ENCODE measurements at regions not wholly inside any gene's neighbourhood (a gene's known extent, or its start where the extent isn't known, plus 50 kb on each side); places are given as distances from the start of the nearest gene placed in this dataset.
A peak's percentile ranks its signal among the peaks of the same experiment; 100 is the strongest.
"Not testable (repeated sequence)": the region's sequence is repeated elsewhere in the genome, so short reads cannot be mapped to it uniquely, and the experiment has no call there.

- DNase-seq (no peak), ATAC-seq (no peak)
- intact Hi-C loops (cut with DNase I), result loop anchor here in 1 of 2 donors (5.0 kb wide), 1 partner anchor 69 kb away; no protein-coding TSS in a partner anchor
These were observed 267.7 kb downstream of the AACS start for GRCh38 chr12:125332900-125333299.

GRCh38 chr12:125336246-125336645, 271.0 kb downstream of the AACS start:
- intact Hi-C loops (cut with DNase I), result no loop called here
- DNase-seq (no peak), ATAC-seq (no peak)

GRCh38 chr12:125340791-125341190, 275.6 kb downstream of the AACS start:
- intact Hi-C loops (cut with DNase I), result no loop called here
- peak; percentile 68 to 92 for ATAC-seq
- peak; percentile 28 for DNase-seq

GRCh38 chr12:125341422-125341821, 276.2 kb downstream of the AACS start:
- intact Hi-C loops (cut with DNase I), result no loop called here
- DNase-seq (no peak), ATAC-seq (no peak)

- ATAC-seq (no peak), DNase-seq (no peak)
- intact Hi-C loops (cut with DNase I), result no loop called here
These were observed 278.4 kb downstream of the AACS start for GRCh38 chr12:125343649-125344048.

- intact Hi-C loops (cut with DNase I), result no loop called here
- DNase-seq (no peak), ATAC-seq (no peak)
These were observed 281.1 kb downstream of the AACS start for GRCh38 chr12:125346362-125346761.

GRCh38 chr12:125351788-125352187, 286.6 kb downstream of the AACS start:
- intact Hi-C loops (cut with DNase I), result no loop called here
- ATAC-seq, result no peak

GRCh38 chr12:125353002-125353401, 287.8 kb downstream of the AACS start:
- intact Hi-C loops (cut with DNase I); DNase-seq; ATAC-seq: not testable (repeated sequence)

More at GRCh38 chr12:125351788-125352187, 286.6 kb downstream of the AACS start:
- no peak for DNase-seq

GRCh38 chr12:125353871-125354270, 288.6 kb downstream of the AACS start:
- intact Hi-C loops (cut with DNase I), result no loop called here
- DNase-seq (no peak), ATAC-seq (no peak)

GRCh38 chr12:125355614-125356013, 290.4 kb downstream of the AACS start:
- intact Hi-C loops (cut with DNase I), result no loop called here
- no peak for ATAC-seq
- DNase-seq, result no peak

- intact Hi-C loops (cut with DNase I), result no loop called here
- DNase-seq, result no peak
- no peak for ATAC-seq
These were observed 290.9 kb downstream of the AACS start for GRCh38 chr12:125356111-125356510.

GRCh38 chr12:125357561-125357960, 292.3 kb downstream of the AACS start:
- DNase-seq (no peak), ATAC-seq (no peak)
- intact Hi-C loops (cut with DNase I), result no loop called here

GRCh38 chr12:125360540-125360939, 295.3 kb downstream of the AACS start:
- ATAC-seq (no peak), DNase-seq (no peak)
- intact Hi-C loops (cut with DNase I), result no loop called here

- ATAC-seq (no peak), DNase-seq (no peak)
- intact Hi-C loops (cut with DNase I), result no loop called here
These were observed 305.8 kb downstream of the AACS start for GRCh38 chr12:125371033-125371432.

- no peak for DNase-seq
- intact Hi-C loops (cut with DNase I), result no loop called here
- ATAC-seq, result no peak
These were observed 306.9 kb downstream of the AACS start for GRCh38 chr12:125372085-125372484.

- ATAC-seq, result no peak
- intact Hi-C loops (cut with DNase I), result no loop called here
- no peak for DNase-seq
These were observed 308.1 kb downstream of the AACS start for GRCh38 chr12:125373375-125373774.

GRCh38 chr12:125376422-125376821, 311.2 kb downstream of the AACS start:
- intact Hi-C loops (cut with DNase I), result no loop called here
- ATAC-seq (no peak), DNase-seq (no peak)

GRCh38 chr12:125377093-125377492, 311.9 kb downstream of the AACS start:
- intact Hi-C loops (cut with DNase I), result no loop called here
- ATAC-seq, result no peak

GRCh38 chr12:125381373-125381772, 316.1 kb downstream of the AACS start:
- intact Hi-C loops (cut with DNase I), result no loop called here
- DNase-seq, result no peak
- ATAC-seq, result no peak

More at GRCh38 chr12:125377093-125377492, 311.9 kb downstream of the AACS start:
- no peak for DNase-seq

- DNase-seq, result no peak
- intact Hi-C loops (cut with DNase I), result no loop called here
- ATAC-seq, result no peak
These were observed 317.7 kb downstream of the AACS start for GRCh38 chr12:125382926-125383325.

- no peak for DNase-seq
- no peak for ATAC-seq
- intact Hi-C loops (cut with DNase I), result no loop called here
These were observed 321.4 kb downstream of the AACS start for GRCh38 chr12:125386652-125387051.

GRCh38 chr12:125387206-125387605, 322.0 kb downstream of the AACS start:
- DNase-seq (no peak), ATAC-seq (no peak)
- intact Hi-C loops (cut with DNase I), result no loop called here
